B cell (primary cell): ENCODE measurements at regions not wholly inside any gene's neighbourhood (a gene's known extent, or its start where the extent isn't known, plus 50 kb on each side); places are given as distances from the start of the nearest gene placed in this dataset.

ENCODE experiments used
- ATAC-seq: fragments of 200-7000 bp; cut with Tn5 transposase; one replicate; pipeline ENCODE4 v1.10.0; 2021; ENCODE audit warnings: low read depth, mild to moderate bottlenecking, moderate number of reproducible peaks, moderate library complexity
- CTCF ChIA-PET: fragments of 350-600 bp; sonication (Branson Sonifier 250); formaldehyde crosslinking; loops from one replicate; lab custom pipeline; 2021; ENCODE audit warnings: antibody characterized with exemption, inconsistent platforms; lab: Charles Lee
- POLR2A ChIA-PET: fragments of 350-600 bp; sonication (Branson Sonifier 250); formaldehyde crosslinking; loops from one replicate; lab custom pipeline; 2021; ENCODE audit warnings: antibody characterized with exemption; lab: Charles Lee
- DNase-seq: peaks from one replicate; pipeline ENCODE4 v3.0.0; 2013
- H2AFZ ChIP-seq: 2 replicates; pipeline ENCODE4 v1.6.1; 2012; ENCODE audit warnings: mild to moderate bottlenecking, low read depth, low read length; ENCODE audit not compliant: insufficient read depth, poor library complexity, severe bottlenecking
- H3K27ac ChIP-seq, 2 donors: 1 replicate in 1 of 2; 2 replicates in 1 of 2; pipeline ENCODE4 v1.5.1; 2012 to 2013; ENCODE audit warnings: low read length in 2 of 2, mild to moderate bottlenecking in 2 of 2, moderate library complexity in 1 of 2
- H3K27me3 ChIP-seq, 4 experiments: fragments of 200-600 bp in 1 of 4; sonication (generic) in 1 of 4; replicated peaks in 1 of 4; 1 replicate in 2 of 4; 2 replicates in 2 of 4; pipeline versions ENCODE4 v1.6.1 to v1.7.0; 2013 to 2016; ENCODE audit warnings: low read length in 3 of 4, mild to moderate bottlenecking in 2 of 4, mixed read lengths in 1 of 4, moderate library complexity in 1 of 4; ENCODE audit not compliant: insufficient read depth in 4 of 4, control insufficient read depth in 3 of 4; ENCODE audit errors: control extremely low read depth in 1 of 4
- H3K36me3 ChIP-seq, 2 experiments: replicated peaks in 1 of 2; 1 replicate in 1 of 2; 2 replicates in 1 of 2; pipeline versions ENCODE4 v1.6.1 to v1.7.1; 2013; ENCODE audit warnings: low read length in 1 of 2; ENCODE audit not compliant: insufficient read depth in 2 of 2, control insufficient read depth in 1 of 2; ENCODE audit errors: control extremely low read depth in 1 of 2, extremely low read depth in 1 of 2
- H3K4me1 ChIP-seq, 2 donors: fragments of 200-600 bp in 1 of 2; sonication (generic) in 1 of 2; 1 replicate in 1 of 2; 2 replicates in 1 of 2; pipeline versions ENCODE4 v1.5.1 to v1.6.1; 2013 to 2017; ENCODE audit warnings: low read length in 2 of 2; ENCODE audit not compliant: control insufficient read depth in 2 of 2, insufficient read depth in 2 of 2
- H3K4me2 ChIP-seq: replicated peaks from 2 replicates; pipeline ENCODE3; 2012; ENCODE audit warnings: mild to moderate bottlenecking, low read depth, low read length; ENCODE audit not compliant: poor library complexity, severe bottlenecking
- H3K4me3 ChIP-seq, 5 experiments: fragments of 200-600 bp in 1 of 5; sonication (generic) in 1 of 5; 1 replicate in 3 of 5; 2 replicates in 2 of 5; pipeline versions ENCODE4 v1.5.1 to v1.7.0; 2011 to 2016; ENCODE audit warnings: low read length in 4 of 5, mild to moderate bottlenecking in 4 of 5, low read depth in 2 of 5, control low read depth in 1 of 5, moderate library complexity in 1 of 5; ENCODE audit not compliant: insufficient read depth in 1 of 5; ENCODE audit errors: control extremely low read depth in 1 of 5, extremely low read depth in 1 of 5
- H3K79me2 ChIP-seq: fragments of 200-600 bp; sonication (generic); one replicate; pipeline ENCODE4 v1.6.0; 2016; ENCODE audit warnings: low read length; ENCODE audit not compliant: control insufficient read depth, insufficient read depth
- H3K9ac ChIP-seq: fragments of 200-600 bp; sonication (generic); 2 replicates; pipeline ENCODE4 v1.6.1; 2017; ENCODE audit warnings: mild to moderate bottlenecking, low read length, moderate library complexity
- H3K9me3 ChIP-seq, 3 donors: one replicate each; pipeline versions ENCODE4 v1.6.1 to v1.7.1; 2013; ENCODE audit warnings: low read length in 2 of 3; ENCODE audit not compliant: control insufficient read depth in 2 of 3, insufficient read depth in 1 of 3; ENCODE audit errors: control extremely low read depth in 1 of 3
- H4K20me1 ChIP-seq: 2 replicates; pipeline ENCODE4 v1.6.0; 2012; ENCODE audit warnings: mild to moderate bottlenecking, low read length; ENCODE audit not compliant: insufficient read depth, control insufficient read depth, poor library complexity, severe bottlenecking
- H3K27ac Mint-ChIP-seq: one replicate; pipeline ENCODE4 v1.8.0; 2021; ENCODE audit warnings: mixed read lengths
- H3K27me3 Mint-ChIP-seq: one replicate; pipeline ENCODE4 v1.8.0; 2021; ENCODE audit warnings: mixed read lengths
- H3K4me1 Mint-ChIP-seq: one replicate; pipeline ENCODE4 v1.8.0; 2021; ENCODE audit warnings: mixed read lengths
- H3K4me3 Mint-ChIP-seq: one replicate; pipeline ENCODE4 v1.8.0; 2021; ENCODE audit warnings: mixed read lengths
- H3K9me3 Mint-ChIP-seq: one replicate; pipeline ENCODE4 v1.8.0; 2022; ENCODE audit warnings: mixed read lengths; ENCODE audit not compliant: insufficient read depth
- EZH2 ChIP-seq: IDR thresholded peaks from 2 replicates; pipeline ENCODE4 v1.6.1; 2012; ENCODE audit warnings: borderline replicate concordance, low read depth, mild to moderate bottlenecking, moderate library complexity, low read length; ENCODE audit not compliant: insufficient read depth, poor library complexity, severe bottlenecking
- WGBS: methylation state at CpG from one replicate; pipeline ENCODE4 v1.1.5; 2013; ENCODE audit warnings: missing lambda C conversion rate; ENCODE audit not compliant: insufficient coverage; 5-methylcytosine and 5-hydroxymethylcytosine counted together
- intact Hi-C: fragments of 100-400 bp; cut with micrococcal nuclease; formaldehyde crosslinking; loops from one replicate; pipeline ENCODE4 v1.10.0; 2022
- TF ChIP-seq, protein P1 (sequence below): fragments of 200-600 bp; IDR thresholded peaks from one replicate; pipeline ENCODE4 v1.8.0; 2022; ENCODE audit warnings: antibody characterized with exemption, mild to moderate bottlenecking

DNA sequence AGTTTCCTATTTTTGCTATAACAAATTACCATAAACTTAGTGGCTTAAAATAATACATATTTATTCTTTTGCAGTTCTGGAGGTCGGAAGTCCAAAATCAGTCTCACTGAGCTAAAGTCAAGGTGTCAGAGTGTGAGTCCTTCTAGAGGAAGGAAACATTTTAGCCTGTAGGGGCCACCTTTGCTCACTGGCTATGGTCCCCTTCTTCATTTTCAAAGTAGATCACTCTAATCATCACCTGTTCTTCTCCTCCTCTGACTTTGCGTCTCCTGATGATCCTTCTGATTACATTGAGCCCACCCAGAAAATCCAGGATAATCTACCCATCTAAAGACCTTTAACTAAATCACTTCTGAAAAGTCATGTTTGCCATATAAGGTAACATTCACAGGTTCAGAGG lies 534.4 kb upstream of the SALL1 start:
- no peak overlapping the region for H2AFZ ChIP-seq
- peaks cover 0 to under 1% (median 0%) of the 10 kb centered on the region in 3 donors for H3K9me3 ChIP-seq
- DNase-seq, result no peak
- no peaks in the 10 kb centered on the region for H3K4me1 ChIP-seq
- no peaks in the 10 kb centered on the region for H3K27me3 Mint-ChIP-seq
- 100% methylated on average over 1 of the region's 2 CpGs for WGBS
- no peaks in the 10 kb centered on the region for H4K20me1 ChIP-seq
- no peaks in the 10 kb centered on the region for H3K4me1 Mint-ChIP-seq
- H3K4me3 Mint-ChIP-seq, result no peak overlapping the region
- intact Hi-C loops, result no loop called here
- H3K36me3 ChIP-seq, result no peaks in the 10 kb centered on the region
- TF ChIP-seq EZH2, result no peak
- TF ChIP-seq, protein P1, sequence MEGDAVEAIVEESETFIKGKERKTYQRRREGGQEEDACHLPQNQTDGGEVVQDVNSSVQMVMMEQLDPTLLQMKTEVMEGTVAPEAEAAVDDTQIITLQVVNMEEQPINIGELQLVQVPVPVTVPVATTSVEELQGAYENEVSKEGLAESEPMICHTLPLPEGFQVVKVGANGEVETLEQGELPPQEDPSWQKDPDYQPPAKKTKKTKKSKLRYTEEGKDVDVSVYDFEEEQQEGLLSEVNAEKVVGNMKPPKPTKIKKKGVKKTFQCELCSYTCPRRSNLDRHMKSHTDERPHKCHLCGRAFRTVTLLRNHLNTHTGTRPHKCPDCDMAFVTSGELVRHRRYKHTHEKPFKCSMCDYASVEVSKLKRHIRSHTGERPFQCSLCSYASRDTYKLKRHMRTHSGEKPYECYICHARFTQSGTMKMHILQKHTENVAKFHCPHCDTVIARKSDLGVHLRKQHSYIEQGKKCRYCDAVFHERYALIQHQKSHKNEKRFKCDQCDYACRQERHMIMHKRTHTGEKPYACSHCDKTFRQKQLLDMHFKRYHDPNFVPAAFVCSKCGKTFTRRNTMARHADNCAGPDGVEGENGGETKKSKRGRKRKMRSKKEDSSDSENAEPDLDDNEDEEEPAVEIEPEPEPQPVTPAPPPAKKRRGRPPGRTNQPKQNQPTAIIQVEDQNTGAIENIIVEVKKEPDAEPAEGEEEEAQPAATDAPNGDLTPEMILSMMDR, result no peak
- H3K27ac ChIP-seq, result no peak overlapping the region
- CTCF ChIA-PET, result no interaction called here
- no peak overlapping the region for H3K9ac ChIP-seq
- peaks cover 3% of the 10 kb centered on the region for H3K9me3 Mint-ChIP-seq
- no peaks in the 10 kb centered on the region for H3K27me3 ChIP-seq
- no peak overlapping the region for H3K4me2 ChIP-seq
- no peaks in the 10 kb centered on the region for H3K79me2 ChIP-seq
- ATAC-seq, result no peak
- H3K4me3 ChIP-seq, result no peak overlapping the region
- H3K27ac Mint-ChIP-seq, result no peak overlapping the region
- POLR2A ChIA-PET, result no interaction called here

DNA sequence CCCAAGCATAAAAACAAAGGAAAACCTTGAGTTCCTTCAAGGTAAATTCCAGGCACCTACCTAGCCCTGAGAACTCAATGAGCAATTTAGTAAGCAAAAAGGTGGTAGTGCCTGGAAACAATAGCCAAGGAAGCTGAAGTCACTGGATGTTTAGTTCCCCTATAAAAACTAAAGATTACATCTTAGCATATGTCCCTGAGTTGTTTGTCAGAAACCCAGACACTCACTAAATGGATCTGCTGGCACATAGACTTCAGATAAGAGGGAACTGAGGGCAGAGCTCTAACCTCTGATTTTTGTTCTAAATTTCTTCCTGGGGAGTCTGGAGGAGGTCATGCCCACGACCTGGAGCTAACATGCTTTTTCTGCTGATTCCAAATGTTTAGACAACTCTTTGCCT lies 532.8 kb upstream of the SALL1 start:
- no peak overlapping the region for H3K27ac ChIP-seq
- H3K79me2 ChIP-seq, result no peaks in the 10 kb centered on the region
- no peaks in the 10 kb centered on the region for H4K20me1 ChIP-seq
- H3K36me3 ChIP-seq, result no peaks in the 10 kb centered on the region
- Mint-ChIP-seq H3K27me3 (no peaks in the 10 kb centered on the region), H3K27ac (no peak overlapping the region), H3K4me1 (no peaks in the 10 kb centered on the region), H3K9me3 (peaks cover 3% of the 10 kb centered on the region), H3K4me3 (no peak overlapping the region)
- H3K4me3 ChIP-seq, result no peak overlapping the region
- H3K27me3 ChIP-seq, result no peaks in the 10 kb centered on the region
- 14% methylated on average over 1 of the region's 1 CpG for WGBS
- ChIA-PET CTCF (no interaction called here), POLR2A (no interaction called here)
- intact Hi-C loops, result no loop called here
- H3K4me2 ChIP-seq, result no peak overlapping the region
- TF ChIP-seq, protein P1, result no peak
- TF ChIP-seq EZH2, result no peak
- H3K9ac ChIP-seq, result no peak overlapping the region
- no peaks in the 10 kb centered on the region for H3K9me3 ChIP-seq
- ATAC-seq, result no peak
- DNase-seq, result no peak
- no peak overlapping the region for H2AFZ ChIP-seq
- H3K4me1 ChIP-seq, result no peaks in the 10 kb centered on the region
